OCI-LY1 (cell line): ENCODE measurements at regions not wholly inside any gene's neighbourhood (a gene's known extent, or its start where the extent isn't known, plus 50 kb on each side); places are given as distances from the start of the nearest gene placed in this dataset.
A peak's percentile ranks its signal among the peaks of the same experiment; 100 is the strongest.

Source experiments
- H2AFZ ChIP-seq: fragments of 200-600 bp; sonication (generic), shearing (Covaris generic); 2 replicates; pipeline ENCODE4 v1.6.0; 2014; ENCODE audit warnings: antibody characterized with exemption, mild to moderate bottlenecking, low read length
- H3F3A ChIP-seq: fragments of 200-600 bp; sonication (generic), shearing (Covaris generic); 2 replicates; pipeline ENCODE4 v1.6.0; 2014; ENCODE audit warnings: mild to moderate bottlenecking, antibody characterized with exemption, low read length, moderate library complexity; ENCODE audit not compliant: insufficient read depth
- H3K27ac ChIP-seq: fragments of 200-600 bp; sonication (generic); 2 replicates; pipeline ENCODE4 v1.5.1; 2014; ENCODE audit warnings: low read length, mixed run types, mild to moderate bottlenecking, low read depth; ENCODE audit not compliant: poor library complexity, severe bottlenecking
- H3K27me3 ChIP-seq: fragments of 200-600 bp; sonication (generic); 2 replicates; pipeline ENCODE4 v1.6.0; 2014; ENCODE audit warnings: antibody characterized with exemption, mild to moderate bottlenecking, low read length, moderate library complexity; ENCODE audit not compliant: insufficient read depth
- H3K36me3 ChIP-seq: fragments of 200-600 bp; sonication (generic); 2 replicates; pipeline ENCODE4 v1.6.1; 2014; ENCODE audit warnings: mild to moderate bottlenecking, antibody characterized with exemption, low read length, moderate library complexity, mixed read lengths; ENCODE audit not compliant: insufficient read depth
- H3K4me1 ChIP-seq: fragments of 200-600 bp; sonication (generic); 2 replicates; pipeline ENCODE4 v1.5.1; 2014; ENCODE audit warnings: mild to moderate bottlenecking, low read length, moderate library complexity; ENCODE audit not compliant: insufficient read depth, severe bottlenecking
- H3K4me2 ChIP-seq: fragments of 200-600 bp; sonication (generic), shearing (Covaris generic); 2 replicates; pipeline ENCODE4 v1.6.1; 2014; ENCODE audit warnings: low read length
- H3K4me3 ChIP-seq: fragments of 200-600 bp; sonication (generic); 2 replicates; pipeline ENCODE4 v1.5.1; 2014; ENCODE audit warnings: low read length, low read depth, mild to moderate bottlenecking, mixed read lengths; ENCODE audit not compliant: poor library complexity, severe bottlenecking
- H3K79me2 ChIP-seq: fragments of 200-600 bp; shearing (Covaris generic); 2 replicates; pipeline ENCODE4 v1.6.1; 2016; ENCODE audit warnings: mixed run types, low read length, mixed read lengths; ENCODE audit not compliant: insufficient read depth
- H3K9ac ChIP-seq: fragments of 200-600 bp; sonication (generic), shearing (Covaris generic); 2 replicates; pipeline ENCODE4 v1.6.1; 2014; ENCODE audit warnings: mild to moderate bottlenecking, low read length, mixed read lengths
- H3K9me2 ChIP-seq: fragments of 200-600 bp; sonication (generic), shearing (Covaris generic); 2 replicates; pipeline ENCODE4 v1.6.1; 2014; ENCODE audit warnings: low read depth, mild to moderate bottlenecking, low read length, mixed read lengths
- H3K9me3 ChIP-seq: fragments of 200-600 bp; shearing (Covaris generic); 2 replicates; pipeline ENCODE4 v1.6.1; 2014; ENCODE audit warnings: low read length, mixed read lengths
- H4K20me1 ChIP-seq: fragments of 200-600 bp; sonication (generic), shearing (Covaris generic); 2 replicates; pipeline ENCODE4 v1.6.0; 2016; ENCODE audit warnings: mild to moderate bottlenecking, low read length; ENCODE audit not compliant: insufficient read depth
- EZH2 ChIP-seq: fragments of 200-600 bp; sonication (generic), shearing (Covaris generic); IDR thresholded peaks from 2 replicates; pipeline ENCODE4 v1.8.0; 2017; ENCODE audit warnings: borderline replicate concordance, mixed run types, mild to moderate bottlenecking, antibody characterized with exemption, low read length, moderate library complexity, mixed read lengths
- TF ChIP-seq, protein P1 (sequence below): fragments of 200-600 bp; sonication (generic), shearing (Covaris generic); IDR thresholded peaks from 2 replicates; pipeline ENCODE4 v1.5.1; 2017; ENCODE audit warnings: mild to moderate bottlenecking, antibody characterized with exemption, low read length, moderate library complexity, mixed read lengths

DNA sequence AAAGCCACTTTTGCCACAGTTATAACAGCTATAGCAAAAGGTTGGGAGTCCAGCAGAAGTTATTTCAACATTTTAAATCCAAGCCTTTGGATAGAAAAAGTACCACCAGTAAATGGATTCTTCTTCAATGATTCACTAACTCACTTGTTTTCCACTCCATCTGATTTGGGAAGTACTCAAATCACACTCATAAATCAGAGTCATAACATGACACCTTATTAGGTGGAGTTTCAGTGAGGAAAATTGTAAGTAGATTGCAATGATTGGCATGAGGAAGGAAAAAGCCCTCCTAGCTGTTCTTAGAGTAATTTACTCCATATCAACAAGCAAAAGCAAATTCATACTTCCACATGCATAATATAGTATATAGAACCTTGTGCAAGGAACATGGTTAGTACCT lies 132.9 kb downstream of the NR4A2 start:
- H3K36me3 ChIP-seq: no peaks in the 10 kb centered on the region
- no peaks in the 10 kb centered on the region for H4K20me1 ChIP-seq
- no peaks in the 10 kb centered on the region for H3K79me2 ChIP-seq
- no peaks in the 10 kb centered on the region for H3K4me1 ChIP-seq
- H3K4me2 ChIP-seq: no peak overlapping the region
- no peak overlapping the region for H2AFZ ChIP-seq
- TF ChIP-seq, protein P1, sequence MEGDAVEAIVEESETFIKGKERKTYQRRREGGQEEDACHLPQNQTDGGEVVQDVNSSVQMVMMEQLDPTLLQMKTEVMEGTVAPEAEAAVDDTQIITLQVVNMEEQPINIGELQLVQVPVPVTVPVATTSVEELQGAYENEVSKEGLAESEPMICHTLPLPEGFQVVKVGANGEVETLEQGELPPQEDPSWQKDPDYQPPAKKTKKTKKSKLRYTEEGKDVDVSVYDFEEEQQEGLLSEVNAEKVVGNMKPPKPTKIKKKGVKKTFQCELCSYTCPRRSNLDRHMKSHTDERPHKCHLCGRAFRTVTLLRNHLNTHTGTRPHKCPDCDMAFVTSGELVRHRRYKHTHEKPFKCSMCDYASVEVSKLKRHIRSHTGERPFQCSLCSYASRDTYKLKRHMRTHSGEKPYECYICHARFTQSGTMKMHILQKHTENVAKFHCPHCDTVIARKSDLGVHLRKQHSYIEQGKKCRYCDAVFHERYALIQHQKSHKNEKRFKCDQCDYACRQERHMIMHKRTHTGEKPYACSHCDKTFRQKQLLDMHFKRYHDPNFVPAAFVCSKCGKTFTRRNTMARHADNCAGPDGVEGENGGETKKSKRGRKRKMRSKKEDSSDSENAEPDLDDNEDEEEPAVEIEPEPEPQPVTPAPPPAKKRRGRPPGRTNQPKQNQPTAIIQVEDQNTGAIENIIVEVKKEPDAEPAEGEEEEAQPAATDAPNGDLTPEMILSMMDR: no peak
- no peak for TF ChIP-seq EZH2
- H3K9ac ChIP-seq: no peak overlapping the region
- no peaks in the 10 kb centered on the region for H3F3A ChIP-seq
- H3K27me3 ChIP-seq: no peaks in the 10 kb centered on the region
- H3K4me3 ChIP-seq: no peak overlapping the region
- no peaks in the 10 kb centered on the region for H3K9me3 ChIP-seq
- H3K9me2 ChIP-seq: no peaks in the 10 kb centered on the region
- no peak overlapping the region for H3K27ac ChIP-seq

DNA sequence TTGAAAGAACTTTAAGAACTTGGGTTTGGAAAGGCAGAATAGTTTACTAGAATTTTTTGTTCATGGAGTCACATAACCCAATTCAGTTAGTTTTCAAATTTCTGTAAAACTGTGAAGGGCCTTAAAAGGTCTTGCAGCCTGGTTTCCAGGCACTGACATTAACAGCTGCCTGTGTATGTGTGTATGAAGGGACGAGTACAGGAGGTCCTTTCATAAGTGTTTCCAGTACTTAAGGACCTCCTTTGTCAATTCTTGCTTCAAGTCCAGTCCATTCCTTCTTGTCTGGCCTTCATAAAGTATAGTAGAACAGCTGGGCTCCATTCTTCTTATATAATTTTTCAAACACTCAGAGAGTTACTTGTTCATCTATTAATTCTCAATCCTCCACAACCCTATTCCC lies 136.5 kb downstream of the NR4A2 start:
- no peak overlapping the region for H2AFZ ChIP-seq
- H3K4me3 ChIP-seq: no peak overlapping the region
- TF ChIP-seq EZH2: no peak
- TF ChIP-seq, protein P1: no peak

DNA sequence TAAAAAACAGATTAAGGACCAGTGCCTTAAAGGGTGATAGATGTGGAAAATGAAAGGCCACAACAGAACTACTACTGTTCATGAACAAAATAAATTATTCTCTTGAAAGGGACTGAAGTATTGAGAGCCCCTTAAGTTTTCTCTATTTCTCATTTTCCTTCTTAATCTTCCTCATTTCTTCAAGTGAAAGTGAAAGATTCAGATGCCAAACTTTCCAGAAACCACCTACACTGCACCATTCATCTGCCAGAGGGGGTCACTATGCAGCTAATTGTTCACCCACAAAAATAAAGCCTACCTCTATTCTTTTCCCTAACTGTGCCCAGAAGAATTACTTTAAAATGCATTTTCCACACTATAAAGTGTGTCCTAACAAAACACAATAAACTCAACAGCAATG lies 140.1 kb downstream of the NR4A2 start:
- H4K20me1 ChIP-seq: no peaks in the 10 kb centered on the region
- no peaks in the 10 kb centered on the region for H3K79me2 ChIP-seq
- no peaks in the 10 kb centered on the region for H3K36me3 ChIP-seq
- H3K4me1 ChIP-seq: no peaks in the 10 kb centered on the region
- no peaks in the 10 kb centered on the region for H3K9me2 ChIP-seq
- no peaks in the 10 kb centered on the region for H3K9me3 ChIP-seq
- no peak overlapping the region for H3K9ac ChIP-seq
- no peak overlapping the region for H3K27ac ChIP-seq
- H3K4me2 ChIP-seq: no peak overlapping the region
- no peaks in the 10 kb centered on the region for H3K27me3 ChIP-seq
- TF ChIP-seq, protein P1: peak; percentile 11; the same call in 1 of the 2 replicates
- no peak for TF ChIP-seq EZH2
- H2AFZ ChIP-seq: no peak overlapping the region
- no peaks in the 10 kb centered on the region for H3F3A ChIP-seq
- no peak overlapping the region for H3K4me3 ChIP-seq

More for the DNA sequence above, 136.5 kb downstream of the NR4A2 start:
- Histone ChIP-seq H3K4me1 (no peaks in the 10 kb centered on the region), H3F3A (no peaks in the 10 kb centered on the region), H3K27me3 (no peaks in the 10 kb centered on the region), H3K79me2 (no peaks in the 10 kb centered on the region), H4K20me1 (no peaks in the 10 kb centered on the region), H3K9me2 (no peaks in the 10 kb centered on the region), H3K27ac (no peak overlapping the region), H3K9me3 (no peaks in the 10 kb centered on the region), H3K36me3 (no peaks in the 10 kb centered on the region), H3K9ac (no peak overlapping the region), H3K4me2 (no peak overlapping the region)
